Stimulated activated naive B cell treated with anti-CD40 and anti-IgM and Interleukin-4, amounts not matched to agents 10 μg/mL and 1 μg/mL and 100 μg/mL, for 72 hours (primary cell): ENCODE measurements at regions not wholly inside any gene's neighbourhood (a gene's known extent, or its start where the extent isn't known, plus 50 kb on each side); places are given as distances from the start of the nearest gene placed in this dataset.

ENCODE experiments used
- ATAC-seq, 2 donors: fragments of 150-1000 bp; cut with Tn5 transposase; replicated peaks; 2 replicates each; pipeline ENCODE4 v1.10.0; 2021; ENCODE audit warnings: moderate library complexity in 1 of 2
- DNase-seq: peaks from one replicate; pipeline ENCODE4 v3.0.0; 2021
- H3K27ac Mint-ChIP-seq: one replicate; pipeline ENCODE4 v1.8.0; 2022; ENCODE audit warnings: mild to moderate bottlenecking, mixed read lengths
- H3K27me3 Mint-ChIP-seq, 2 donors: one replicate each; pipeline ENCODE4 v1.8.0; 2022; ENCODE audit warnings: mixed read lengths in 2 of 2
- H3K36me3 Mint-ChIP-seq, 2 donors: one replicate each; pipeline ENCODE4 v1.8.0; 2022; ENCODE audit warnings: mixed read lengths in 2 of 2, mild to moderate bottlenecking in 1 of 2
- H3K4me1 Mint-ChIP-seq, 2 donors: one replicate each; pipeline ENCODE4 v1.8.0; 2022; ENCODE audit warnings: mixed read lengths in 2 of 2, mild to moderate bottlenecking in 1 of 2
- H3K4me3 Mint-ChIP-seq, 2 donors: one replicate each; pipeline ENCODE4 v1.8.0; 2022; ENCODE audit warnings: mild to moderate bottlenecking in 2 of 2, mixed read lengths in 2 of 2, moderate library complexity in 1 of 2
- H3K9me3 Mint-ChIP-seq, 2 donors: one replicate each; pipeline ENCODE4 v1.8.0; 2022; ENCODE audit warnings: mixed read lengths in 2 of 2, mild to moderate bottlenecking in 1 of 2

DNA sequence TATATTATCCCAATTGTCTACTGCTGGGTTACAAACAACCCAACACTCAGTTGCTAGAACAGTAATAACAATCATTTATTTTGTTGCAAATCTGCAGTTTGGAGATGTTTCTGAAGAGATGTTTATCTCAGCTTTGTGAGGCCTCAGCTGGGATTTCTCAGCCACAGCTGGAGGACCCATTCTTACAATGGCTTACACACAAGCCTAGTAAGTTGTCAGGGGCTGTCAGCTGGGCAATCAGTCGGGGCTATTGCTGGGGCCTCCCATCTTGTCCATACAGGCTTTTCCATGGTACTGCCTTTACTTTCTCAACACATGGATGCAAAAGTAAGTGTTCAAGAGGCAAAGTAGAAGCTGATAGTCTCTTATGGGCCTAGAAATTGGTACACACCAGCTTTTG is 491.7 kb upstream of the NXPH2 start:
- Mint-ChIP-seq H3K4me3 (no peak overlapping the region), H3K36me3 (no peaks in the 10 kb centered on the region)

DNA sequence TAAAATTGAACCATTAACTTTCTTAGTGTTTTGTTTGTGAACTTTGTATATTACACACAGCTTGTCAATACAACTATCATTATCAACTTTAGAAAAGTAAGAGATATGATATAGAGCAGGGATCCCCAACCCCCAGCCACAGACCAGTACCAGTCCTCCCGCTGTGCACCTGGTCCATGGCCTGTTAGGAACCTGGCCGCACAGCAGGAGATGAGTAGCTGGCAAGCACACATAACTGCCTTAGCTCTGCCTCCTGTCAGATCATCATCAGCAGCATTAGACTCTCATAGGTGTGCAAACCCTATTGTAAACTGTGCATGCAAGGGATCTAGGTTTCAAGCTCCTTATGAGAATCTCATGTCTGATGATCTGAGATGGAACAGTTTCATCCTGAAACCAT is 491.0 kb upstream of the NXPH2 start:
- H3K36me3 Mint-ChIP-seq: no peaks in the 10 kb centered on the region
- H3K4me1 Mint-ChIP-seq: no peaks in the 10 kb centered on the region

More for the DNA sequence above, 491.7 kb upstream of the NXPH2 start:
- Mint-ChIP-seq H3K27ac (no peak overlapping the region), H3K27me3 (no peaks in the 10 kb centered on the region), H3K9me3 (peaks cover 3 to 6% of the 10 kb centered on the region in 2 donors), H3K4me1 (no peaks in the 10 kb centered on the region)
- DNase-seq (no peak), ATAC-seq (no peak)

DNA sequence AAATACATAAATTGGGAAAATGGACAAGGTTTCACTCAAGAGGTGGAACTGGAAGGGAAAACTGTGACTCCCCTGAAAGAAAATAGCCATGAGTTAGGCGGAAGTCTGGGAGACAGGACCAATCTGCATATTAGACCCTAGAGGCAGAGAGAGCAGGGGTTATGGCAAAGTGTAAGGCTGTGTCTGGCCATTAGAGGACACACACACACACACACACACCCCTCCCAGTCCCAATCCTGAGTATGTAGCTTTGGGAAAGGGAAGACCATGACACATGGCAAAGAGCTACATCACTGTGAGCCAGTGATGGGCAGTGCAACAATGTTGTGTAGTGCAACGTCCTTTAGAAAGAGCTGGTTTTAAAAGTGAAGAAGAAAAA is 479.9 kb upstream of the NXPH2 start:
- H3K27ac Mint-ChIP-seq: no peak overlapping the region
- DNase-seq (no peak), ATAC-seq (no peak)
- no peak overlapping the region for H3K4me3 Mint-ChIP-seq
- no peaks in the 10 kb centered on the region for H3K36me3 Mint-ChIP-seq
- peaks cover 0 to 7% of the 10 kb centered on the region in 2 donors for H3K9me3 Mint-ChIP-seq
- no peaks in the 10 kb centered on the region for H3K27me3 Mint-ChIP-seq
- no peaks in the 10 kb centered on the region for H3K4me1 Mint-ChIP-seq

More for the DNA sequence above, 491.0 kb upstream of the NXPH2 start:
- DNase-seq (no peak), ATAC-seq (no peak)
- H3K27me3 Mint-ChIP-seq: no peaks in the 10 kb centered on the region
- no peak overlapping the region for H3K4me3 Mint-ChIP-seq
- H3K27ac Mint-ChIP-seq: no peak overlapping the region
- H3K9me3 Mint-ChIP-seq: peaks cover 3 to 9% of the 10 kb centered on the region in 2 donors

DNA sequence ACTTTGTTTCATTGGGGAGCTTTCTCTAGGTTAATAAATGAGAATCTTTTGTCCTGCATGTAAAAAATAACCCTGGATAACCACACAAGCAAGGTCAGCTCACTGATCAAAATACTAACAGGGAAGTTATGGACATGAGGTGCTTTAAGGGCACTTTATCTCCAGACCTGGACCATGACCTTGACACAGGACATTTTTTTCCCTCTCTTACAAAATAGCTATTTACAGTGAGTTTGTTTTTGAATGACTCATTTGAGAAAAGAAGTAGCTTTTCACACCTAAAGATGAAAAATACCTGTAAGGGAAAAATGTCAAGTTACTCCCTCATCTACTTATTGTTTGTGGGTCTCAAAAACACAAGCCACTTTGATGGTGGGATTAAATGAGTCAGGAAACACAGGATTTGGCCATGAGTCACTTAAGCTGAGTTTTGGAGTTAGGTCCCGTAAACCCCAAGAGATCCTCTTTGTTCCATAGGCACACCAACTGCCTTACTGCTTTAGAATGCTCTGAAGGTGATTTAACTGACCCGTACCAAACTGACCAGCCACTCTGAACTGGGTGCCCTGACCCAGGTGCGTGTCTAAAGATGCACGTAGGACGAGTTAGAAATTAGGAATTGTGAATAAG is 479.3 kb upstream of the NXPH2 start:
- ATAC-seq (no peak), DNase-seq (no peak)
- no peaks in the 10 kb centered on the region for H3K4me1 Mint-ChIP-seq
- no peaks in the 10 kb centered on the region for H3K36me3 Mint-ChIP-seq
- H3K27ac Mint-ChIP-seq: no peak overlapping the region
- no peak overlapping the region for H3K4me3 Mint-ChIP-seq
- H3K9me3 Mint-ChIP-seq: peaks cover 0 to 7% of the 10 kb centered on the region in 2 donors
- H3K27me3 Mint-ChIP-seq: no peaks in the 10 kb centered on the region

DNA sequence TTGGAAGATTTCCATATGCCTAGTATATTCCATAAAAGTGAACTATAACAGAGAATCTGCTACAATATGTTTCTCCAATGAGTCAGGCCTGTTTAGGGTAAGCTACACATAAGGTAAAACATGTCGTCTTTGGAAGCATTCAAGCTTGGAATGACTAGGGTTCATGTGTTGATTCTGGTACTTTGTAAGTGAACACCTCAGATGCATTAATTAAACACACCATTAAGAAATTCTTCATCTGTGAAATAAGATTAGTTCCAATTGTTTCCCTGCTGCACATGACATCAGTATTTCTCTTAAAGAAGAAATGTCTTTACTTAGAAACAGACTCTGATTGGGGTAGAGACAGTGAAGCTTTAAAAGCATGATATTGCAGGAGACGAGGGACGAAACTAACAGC is 461.1 kb upstream of the NXPH2 start:
- Mint-ChIP-seq H3K4me3 (no peak overlapping the region), H3K4me1 (no peaks in the 10 kb centered on the region), H3K27ac (no peak overlapping the region), H3K27me3 (no peaks in the 10 kb centered on the region), H3K36me3 (no peaks in the 10 kb centered on the region), H3K9me3 (peaks cover 3 to 8% of the 10 kb centered on the region in 2 donors)
- ATAC-seq: no peak
- no peak for DNase-seq

DNA sequence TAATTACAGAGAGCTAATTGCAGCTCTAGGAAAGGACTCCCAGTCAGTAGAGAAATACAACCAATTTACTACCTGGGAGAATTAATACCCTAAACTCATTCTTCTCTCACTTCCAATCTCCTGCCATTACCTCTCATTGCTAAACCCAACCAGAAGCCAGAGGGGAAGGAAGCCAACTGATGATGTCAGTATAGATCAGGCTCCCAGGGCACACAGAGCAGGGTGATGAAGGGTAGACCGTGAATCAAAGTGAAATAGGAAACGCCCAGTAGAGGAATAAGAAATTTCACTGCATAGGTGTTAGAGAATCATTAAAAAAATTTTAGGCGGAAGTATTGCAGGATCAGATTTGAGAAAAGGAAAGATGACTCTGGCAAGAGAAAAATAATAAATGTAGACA is 456.8 kb upstream of the NXPH2 start:
- no peak overlapping the region for H3K4me3 Mint-ChIP-seq
- no peaks in the 10 kb centered on the region for H3K36me3 Mint-ChIP-seq
- H3K27ac Mint-ChIP-seq: no peak overlapping the region
- ATAC-seq (no peak), DNase-seq (no peak)
- H3K9me3 Mint-ChIP-seq: peaks cover 0 to 1% of the 10 kb centered on the region in 2 donors
- H3K27me3 Mint-ChIP-seq: no peaks in the 10 kb centered on the region
- no peaks in the 10 kb centered on the region for H3K4me1 Mint-ChIP-seq

DNA sequence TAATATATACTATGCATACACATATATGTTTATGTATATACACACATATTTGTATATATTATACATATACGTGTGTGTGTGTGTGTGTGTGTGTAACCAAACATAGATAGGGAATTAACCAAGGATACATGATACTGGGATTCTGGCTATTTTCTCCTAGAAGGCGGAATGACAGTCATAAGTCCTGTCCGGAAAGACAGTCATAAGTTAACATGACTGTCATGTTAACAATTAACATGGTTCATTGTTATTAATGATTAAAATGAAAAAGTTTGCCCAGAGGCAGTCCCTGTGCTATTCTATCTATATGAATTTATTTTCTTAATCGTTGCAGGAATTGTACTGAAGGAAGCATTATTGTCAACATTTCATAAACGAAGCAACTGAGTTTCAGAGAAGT is 450.7 kb upstream of the NXPH2 start:
- Mint-ChIP-seq H3K9me3 (peaks cover 0 to 2% of the 10 kb centered on the region in 2 donors), H3K4me3 (no peak overlapping the region), H3K27ac (no peak overlapping the region), H3K27me3 (no peaks in the 10 kb centered on the region), H3K36me3 (no peaks in the 10 kb centered on the region), H3K4me1 (no peaks in the 10 kb centered on the region)
- DNase-seq (no peak), ATAC-seq (no peak)

DNA sequence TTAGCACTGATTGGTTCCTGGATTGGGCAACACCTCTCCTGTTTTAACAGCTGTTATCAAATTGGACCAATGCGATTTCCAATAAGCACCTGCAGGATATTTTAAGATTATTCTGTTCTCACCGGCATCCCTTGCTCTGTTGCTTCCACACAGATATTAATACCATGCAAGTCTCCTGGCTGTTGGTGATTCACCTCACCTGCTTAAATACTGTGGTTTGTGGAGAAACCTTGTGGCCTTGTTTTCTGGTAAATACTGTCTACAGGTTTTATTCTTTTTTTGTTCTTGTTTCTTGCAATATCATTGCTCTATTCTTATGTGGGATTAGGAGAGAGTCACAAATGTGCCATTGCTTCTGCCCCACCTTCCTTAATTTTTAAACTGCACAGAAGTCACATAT is 448.1 kb upstream of the NXPH2 start:
- Mint-ChIP-seq H3K27ac (no peak overlapping the region), H3K27me3 (no peaks in the 10 kb centered on the region), H3K4me3 (no peak overlapping the region), H3K9me3 (peaks cover 0 to 2% of the 10 kb centered on the region in 2 donors), H3K4me1 (no peaks in the 10 kb centered on the region), H3K36me3 (no peaks in the 10 kb centered on the region)
- DNase-seq: no peak
- no peak for ATAC-seq

DNA sequence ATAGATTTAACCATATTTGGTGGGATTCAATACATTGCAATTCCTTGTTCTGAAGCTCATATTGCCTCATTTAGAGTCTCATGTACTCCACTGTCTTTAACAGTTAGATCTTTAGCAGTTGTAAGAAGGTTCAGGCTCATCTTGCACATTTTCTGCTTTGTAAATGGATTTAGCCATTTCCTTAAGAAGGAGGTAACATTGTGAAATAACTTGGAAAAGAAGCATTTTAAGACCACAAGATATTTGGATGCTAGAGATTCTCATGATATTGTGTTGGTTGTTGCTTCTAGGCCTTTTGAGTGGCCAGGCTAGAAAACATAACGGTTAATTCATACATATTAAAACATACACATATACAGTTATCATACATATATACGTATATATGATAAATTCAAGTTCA is 445.8 kb upstream of the NXPH2 start:
- ATAC-seq (no peak), DNase-seq (no peak)
- H3K4me1 Mint-ChIP-seq: no peaks in the 10 kb centered on the region
- H3K4me3 Mint-ChIP-seq: no peak overlapping the region
- H3K9me3 Mint-ChIP-seq: peaks cover 0 to 2% of the 10 kb centered on the region in 2 donors
- no peaks in the 10 kb centered on the region for H3K27me3 Mint-ChIP-seq
- H3K36me3 Mint-ChIP-seq: no peaks in the 10 kb centered on the region
- H3K27ac Mint-ChIP-seq: no peak overlapping the region

DNA sequence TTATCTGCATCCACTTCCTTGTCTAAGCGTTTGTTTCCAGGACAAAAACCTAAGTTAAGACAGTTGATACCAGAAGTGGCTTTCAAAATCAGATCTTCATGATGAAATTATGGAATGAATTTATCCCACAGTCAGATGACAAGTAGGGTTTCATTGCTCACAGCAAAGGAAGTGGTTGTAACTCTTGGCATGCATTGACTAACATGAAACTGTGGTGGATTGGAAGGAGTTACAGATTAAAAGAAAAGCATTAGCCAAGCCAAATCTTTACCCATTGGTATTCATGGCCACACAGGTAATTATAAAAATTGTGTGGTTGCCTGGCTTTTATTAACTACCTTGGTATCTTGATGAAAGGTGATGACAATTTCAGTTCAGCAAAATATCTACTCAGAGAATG is 438.0 kb upstream of the NXPH2 start:
- H3K9me3 Mint-ChIP-seq: peaks cover 0 to 5% of the 10 kb centered on the region in 2 donors
- DNase-seq: no peak
- no peaks in the 10 kb centered on the region for H3K27me3 Mint-ChIP-seq
- H3K4me3 Mint-ChIP-seq: no peak overlapping the region
- ATAC-seq: no peak
- H3K36me3 Mint-ChIP-seq: no peaks in the 10 kb centered on the region
- H3K27ac Mint-ChIP-seq: no peak overlapping the region
- H3K4me1 Mint-ChIP-seq: no peaks in the 10 kb centered on the region

DNA sequence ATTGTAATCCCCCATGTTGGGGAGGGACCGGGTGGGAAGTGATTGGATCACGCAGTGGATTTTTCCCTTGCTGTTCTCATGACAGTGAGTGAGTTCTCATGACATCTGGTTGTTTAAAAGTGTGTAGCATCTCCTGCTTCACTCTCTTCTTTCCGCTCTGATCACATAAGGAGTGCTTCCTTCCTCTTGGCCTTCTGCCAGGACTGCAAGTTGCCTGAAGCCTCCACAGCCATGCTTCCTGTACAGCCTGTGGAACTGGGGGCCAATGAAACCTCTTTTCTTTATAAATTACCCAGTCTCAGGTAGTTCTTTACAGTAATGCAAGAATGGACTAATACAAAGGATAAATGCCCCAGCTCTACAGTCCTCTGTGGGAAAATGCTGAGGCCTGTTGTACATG is 437.5 kb upstream of the NXPH2 start:
- no peak overlapping the region for H3K27ac Mint-ChIP-seq
- no peaks in the 10 kb centered on the region for H3K27me3 Mint-ChIP-seq
- H3K36me3 Mint-ChIP-seq: no peaks in the 10 kb centered on the region
- no peak overlapping the region for H3K4me3 Mint-ChIP-seq
- H3K9me3 Mint-ChIP-seq: peaks cover 0 to 5% of the 10 kb centered on the region in 2 donors
- no peaks in the 10 kb centered on the region for H3K4me1 Mint-ChIP-seq
- DNase-seq (no peak), ATAC-seq (no peak)

DNA sequence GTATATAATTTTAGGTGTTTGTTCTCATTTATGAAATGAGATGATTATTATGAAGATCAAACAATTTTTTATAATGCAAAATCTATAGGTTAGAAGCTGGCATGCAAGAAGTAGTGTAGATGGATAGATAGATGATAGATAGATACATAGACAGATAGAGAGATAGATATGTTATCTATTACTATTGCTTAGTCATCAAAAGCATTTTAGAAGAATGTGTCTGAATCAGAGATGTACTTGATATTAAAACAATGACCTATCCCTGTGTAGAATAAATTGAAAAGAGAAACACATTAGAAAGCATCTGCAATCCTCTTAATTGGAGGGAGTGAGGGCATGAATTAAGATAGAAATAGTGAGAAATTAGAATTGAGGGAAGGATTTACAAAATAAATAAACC is 436.2 kb upstream of the NXPH2 start:
- H3K9me3 Mint-ChIP-seq: peaks cover 0 to 5% of the 10 kb centered on the region in 2 donors
- H3K4me1 Mint-ChIP-seq: no peaks in the 10 kb centered on the region
- H3K27ac Mint-ChIP-seq: no peak overlapping the region
- no peak overlapping the region for H3K4me3 Mint-ChIP-seq
- ATAC-seq: no peak
- DNase-seq: no peak
- H3K27me3 Mint-ChIP-seq: no peaks in the 10 kb centered on the region
- no peaks in the 10 kb centered on the region for H3K36me3 Mint-ChIP-seq

DNA sequence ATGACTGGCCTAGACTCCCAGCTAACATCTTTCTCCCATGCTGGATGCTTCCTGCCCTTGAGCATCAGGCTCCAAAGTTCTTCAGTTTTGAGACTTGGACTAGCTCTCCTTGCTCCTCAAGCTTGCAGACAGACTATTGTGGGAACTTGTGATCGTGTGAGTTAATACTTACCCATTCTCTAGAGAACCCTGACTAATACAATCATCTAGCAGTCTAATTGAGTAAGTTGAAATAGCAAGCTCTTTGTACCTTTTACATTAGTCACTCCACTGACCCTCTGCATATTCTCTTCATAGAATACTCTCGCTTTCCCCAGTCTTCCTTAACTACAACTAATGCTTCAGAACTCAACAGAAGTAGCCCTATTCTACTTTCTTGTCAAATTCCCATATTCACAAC is 434.6 kb upstream of the NXPH2 start:
- Mint-ChIP-seq H3K9me3 (peaks cover 0 to 5% of the 10 kb centered on the region in 2 donors), H3K4me3 (no peak overlapping the region), H3K27me3 (no peaks in the 10 kb centered on the region), H3K27ac (no peak overlapping the region), H3K4me1 (no peaks in the 10 kb centered on the region), H3K36me3 (no peaks in the 10 kb centered on the region)
- ATAC-seq (no peak), DNase-seq (no peak)

DNA sequence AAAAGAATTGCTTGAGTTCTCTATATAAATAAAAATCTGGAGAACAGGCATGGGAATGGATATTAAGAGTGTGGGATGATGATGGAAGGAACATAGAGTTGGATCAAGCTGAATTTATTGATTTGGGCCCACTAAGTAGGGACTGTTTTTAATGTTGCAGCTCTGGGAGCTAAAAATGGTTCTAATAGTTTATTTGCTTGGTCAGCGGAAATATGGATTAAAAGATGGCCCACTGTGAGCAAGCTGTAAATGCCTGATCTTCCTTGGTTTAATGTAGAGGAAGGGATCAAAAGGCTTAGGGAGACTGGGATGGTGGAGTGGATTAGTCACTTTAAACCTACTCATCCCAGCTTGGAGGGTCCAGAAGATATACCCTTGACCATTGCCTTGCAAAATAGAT is 429.4 kb upstream of the NXPH2 start:
- Mint-ChIP-seq H3K27ac (no peak overlapping the region), H3K4me3 (no peak overlapping the region), H3K9me3 (peaks cover 0 to 4% of the 10 kb centered on the region in 2 donors), H3K27me3 (no peaks in the 10 kb centered on the region), H3K36me3 (no peaks in the 10 kb centered on the region), H3K4me1 (no peaks in the 10 kb centered on the region)
- DNase-seq: no peak
- no peak for ATAC-seq

DNA sequence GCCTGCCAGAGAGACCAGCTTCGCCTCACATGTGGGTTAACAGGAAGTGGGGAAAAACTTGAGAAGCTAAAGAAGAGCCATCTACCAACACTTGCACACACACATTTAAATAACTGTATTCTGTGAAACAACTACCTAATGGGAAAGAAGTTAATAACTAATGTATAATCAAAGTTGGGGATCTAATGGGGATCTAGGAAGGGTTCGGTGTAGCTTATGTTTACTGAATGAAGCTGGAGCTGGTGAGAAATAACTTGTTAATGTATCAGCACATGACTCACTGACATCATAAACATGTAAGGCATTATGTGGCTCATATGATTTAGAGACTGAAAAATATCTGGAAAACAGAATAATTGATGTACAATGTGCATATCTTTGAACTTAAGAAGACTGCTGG is 421.3 kb upstream of the NXPH2 start:
- Mint-ChIP-seq H3K9me3 (peaks cover 3 to 6% of the 10 kb centered on the region in 2 donors), H3K36me3 (no peaks in the 10 kb centered on the region), H3K4me1 (no peaks in the 10 kb centered on the region), H3K27ac (no peak overlapping the region), H3K4me3 (no peak overlapping the region), H3K27me3 (no peaks in the 10 kb centered on the region)
- DNase-seq (no peak), ATAC-seq (no peak)

DNA sequence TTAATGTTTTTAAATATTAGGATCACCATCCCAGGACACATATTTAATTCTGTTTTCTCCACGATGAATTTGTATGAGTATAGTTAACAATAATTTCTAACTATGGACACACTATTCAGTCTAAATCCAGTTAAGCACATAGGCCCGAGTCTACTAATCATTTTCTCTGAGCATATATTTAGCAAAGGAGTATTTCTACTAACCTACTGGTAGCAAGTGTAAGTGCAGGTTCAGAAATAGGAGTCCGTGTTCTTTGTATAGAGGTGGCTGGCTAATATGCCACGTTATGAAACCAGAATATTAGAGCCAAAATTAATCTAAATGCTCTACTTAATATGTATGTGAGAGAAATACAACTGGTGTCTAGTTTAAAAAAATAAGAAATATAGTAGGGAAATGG is 416.6 kb upstream of the NXPH2 start:
- no peaks in the 10 kb centered on the region for H3K27me3 Mint-ChIP-seq
- ATAC-seq (no peak), DNase-seq (no peak)
- H3K4me1 Mint-ChIP-seq: no peaks in the 10 kb centered on the region
- no peaks in the 10 kb centered on the region for H3K36me3 Mint-ChIP-seq
- peaks cover 0 to 4% of the 10 kb centered on the region in 2 donors for H3K9me3 Mint-ChIP-seq
- H3K4me3 Mint-ChIP-seq: no peak overlapping the region
- no peak overlapping the region for H3K27ac Mint-ChIP-seq
